ENCODE measurements at regions not wholly inside any gene's neighbourhood (a gene's known extent, or its start where the extent isn't known, plus 50 kb on each side); places are given as distances from the start of the nearest gene placed in this dataset.
A peak's percentile ranks its signal among the peaks of the same experiment; 100 is the strongest.
"Not testable (repeated sequence)": the region's sequence is repeated elsewhere in the genome, so short reads cannot be mapped to it uniquely, and the experiment has no call there.

GRCh38 chr7:106562711-106563366 lies 98.1 kb downstream of the CCDC71L start:
- no peak for DNase-seq

GRCh38 chr7:106561666-106562411 lies 99.1 kb downstream of the CCDC71L start:
- no peak for DNase-seq

DNA sequence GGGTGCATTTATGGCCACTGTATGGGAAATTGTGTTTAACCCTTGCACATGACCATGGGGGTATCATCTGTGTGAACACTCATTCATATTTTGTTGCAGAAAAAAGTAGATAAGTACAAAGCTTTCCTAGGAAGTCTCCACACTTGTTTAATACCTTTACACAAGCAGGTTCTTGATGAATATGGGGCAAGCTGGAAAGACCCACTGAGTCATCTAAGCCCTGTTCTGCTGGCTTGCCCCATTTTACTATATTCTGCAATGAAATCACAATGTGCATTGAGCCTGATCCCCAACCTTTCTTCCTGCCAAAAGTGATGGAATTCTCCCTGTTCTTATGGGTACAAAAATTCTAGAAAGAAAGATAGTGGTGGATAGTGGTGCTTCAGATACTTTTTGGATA lies 99.8 kb downstream of the CCDC71L start:
- no peak for DNase-seq

GRCh38 chr7:106560482-106560881 lies 100.5 kb downstream of the CCDC71L start:
- DNase-seq: no peak

GRCh38 chr7:106556244-106556643 lies 104.7 kb downstream of the CCDC71L start:
- DNase-seq: not testable (repeated sequence)

GRCh38 chr7:106554623-106555022 lies 106.3 kb downstream of the CCDC71L start:
- DNase-seq: not testable (repeated sequence)

DNA sequence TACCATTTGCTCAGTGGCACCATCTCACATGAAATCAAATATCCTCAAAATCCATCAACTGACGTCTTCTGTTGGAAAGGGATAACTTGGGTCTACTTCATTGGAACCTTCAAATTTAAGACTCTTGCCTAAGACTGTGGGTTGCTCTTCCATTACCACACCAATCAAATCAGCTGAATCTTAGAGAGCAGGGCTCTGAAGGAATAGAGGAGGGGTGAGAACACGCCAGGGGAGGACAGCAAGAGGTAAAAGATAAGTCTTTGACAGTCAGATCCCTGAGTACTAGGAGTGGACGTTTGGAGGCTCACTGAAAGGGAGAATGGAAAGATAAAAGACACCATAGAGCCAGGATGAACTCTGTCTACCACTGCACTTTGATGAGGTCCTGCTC lies 107.5 kb downstream of the CCDC71L start:
- DNase-seq: no peak

DNA sequence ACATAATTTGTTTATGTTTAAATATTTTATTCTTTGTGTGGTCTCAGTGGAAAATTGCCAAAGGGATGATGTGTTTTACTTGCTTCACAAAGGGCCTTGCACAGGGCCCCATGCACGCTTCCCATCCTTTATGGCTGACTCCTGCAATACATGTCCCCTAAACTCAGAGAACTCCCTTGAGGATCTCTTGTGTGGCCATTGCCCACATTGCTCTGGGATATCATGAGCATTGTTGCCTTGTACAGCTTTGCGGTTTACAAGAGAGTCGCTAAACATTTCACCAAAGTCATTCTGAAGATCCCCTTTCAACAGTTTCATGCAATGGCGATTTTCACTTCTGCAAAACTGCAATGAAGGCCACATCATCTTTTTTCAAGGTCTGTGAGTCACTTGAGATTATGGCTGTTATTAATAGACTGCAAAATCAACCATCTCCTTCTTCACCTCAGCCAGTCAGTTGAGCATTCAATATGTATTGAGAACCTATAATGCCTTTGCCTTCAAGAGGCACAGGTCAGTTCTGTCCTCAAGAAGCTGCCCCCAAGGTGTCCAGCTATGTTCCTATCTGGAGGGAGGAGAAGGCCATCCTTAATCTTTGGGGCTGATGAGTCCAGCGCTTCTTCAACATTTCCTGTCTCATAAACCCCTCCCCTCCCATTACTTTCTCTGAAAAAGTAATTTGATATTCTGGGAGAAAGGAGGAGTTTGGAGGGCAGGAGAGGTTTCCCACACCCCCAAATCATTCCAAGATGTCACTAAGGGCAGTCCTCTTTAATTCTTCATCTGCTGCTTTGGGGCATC lies 108.1 kb downstream of the CCDC71L start:
- DNase-seq: no peak

DNA sequence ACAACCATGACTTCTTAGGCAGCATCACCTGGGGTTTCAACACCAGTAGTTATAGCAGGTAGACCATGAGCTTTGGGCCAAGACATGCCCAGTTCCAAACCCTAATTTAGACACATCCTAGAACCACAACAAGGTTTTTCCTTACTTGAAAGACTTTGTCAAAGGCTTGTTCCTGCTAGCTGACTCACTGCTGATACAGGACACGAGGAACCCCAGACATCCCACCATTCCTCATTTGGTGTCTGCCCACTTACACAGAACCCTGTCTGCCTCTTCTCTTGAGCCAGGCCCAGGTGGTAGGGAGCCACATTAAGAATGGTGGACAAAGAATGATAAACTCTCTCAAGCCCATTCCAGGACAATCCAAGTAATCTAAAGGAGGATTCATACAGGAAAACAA lies 109.0 kb downstream of the CCDC71L start:
- DNase-seq: no peak

DNA sequence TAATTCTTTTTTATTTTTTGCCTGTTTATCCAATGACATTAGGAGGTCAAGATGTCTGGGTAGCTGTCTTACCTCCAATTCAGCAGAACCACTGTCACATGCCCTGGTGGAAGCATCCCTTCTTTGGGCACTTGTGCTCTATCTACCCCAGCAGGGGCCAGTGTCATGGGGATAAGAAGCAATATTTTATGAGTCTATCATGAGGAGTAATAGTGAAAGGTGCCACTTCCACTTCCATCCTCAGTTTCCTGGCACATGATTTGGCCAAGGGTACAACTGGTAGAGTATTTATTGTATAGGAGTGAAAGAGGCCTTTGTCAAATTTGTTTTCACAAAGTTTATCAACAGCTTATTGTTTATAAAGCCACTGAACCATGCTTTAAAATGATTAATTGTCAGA lies 112.5 kb downstream of the CCDC71L start:
- no peak for DNase-seq

DNA sequence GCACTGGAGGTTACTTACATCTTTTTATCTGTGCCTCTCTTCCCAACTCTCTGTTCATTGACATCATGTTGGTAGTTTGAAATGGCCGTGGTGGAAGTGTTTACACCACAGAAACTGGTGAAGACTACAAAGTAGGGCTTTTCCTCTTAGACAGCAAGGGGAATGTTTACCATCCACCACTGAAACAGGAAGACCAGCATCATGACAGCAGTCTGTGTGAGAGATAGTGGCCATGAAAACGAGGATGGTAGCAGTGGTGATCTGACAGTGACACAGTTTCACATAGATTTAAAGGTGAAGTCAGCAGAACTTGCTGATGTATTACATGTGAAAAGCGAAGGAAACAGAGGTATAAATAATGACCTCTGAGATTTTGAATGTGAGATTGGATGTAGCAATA lies 115.7 kb downstream of the CCDC71L start:
- no peak for DNase-seq

- DNase-seq: no peak
Measured at GRCh38 chr7:106543221-106543757, 117.7 kb downstream of the CCDC71L start.

- peak; percentile 60 for DNase-seq
Measured at GRCh38 chr7:106542550-106543220, 118.3 kb downstream of the CCDC71L start.

- DNase-seq: no peak
Measured at GRCh38 chr7:106538638-106539037, 122.3 kb downstream of the CCDC71L start.

- no peak for DNase-seq
Measured at GRCh38 chr7:106537119-106537518, 123.8 kb downstream of the CCDC71L start.

GRCh38 chr7:106536079-106536478 lies 124.9 kb downstream of the CCDC71L start:
- DNase-seq: no peak

- DNase-seq: no peak
Measured at GRCh38 chr7:106535234-106535932, 125.6 kb downstream of the CCDC71L start.

DNA sequence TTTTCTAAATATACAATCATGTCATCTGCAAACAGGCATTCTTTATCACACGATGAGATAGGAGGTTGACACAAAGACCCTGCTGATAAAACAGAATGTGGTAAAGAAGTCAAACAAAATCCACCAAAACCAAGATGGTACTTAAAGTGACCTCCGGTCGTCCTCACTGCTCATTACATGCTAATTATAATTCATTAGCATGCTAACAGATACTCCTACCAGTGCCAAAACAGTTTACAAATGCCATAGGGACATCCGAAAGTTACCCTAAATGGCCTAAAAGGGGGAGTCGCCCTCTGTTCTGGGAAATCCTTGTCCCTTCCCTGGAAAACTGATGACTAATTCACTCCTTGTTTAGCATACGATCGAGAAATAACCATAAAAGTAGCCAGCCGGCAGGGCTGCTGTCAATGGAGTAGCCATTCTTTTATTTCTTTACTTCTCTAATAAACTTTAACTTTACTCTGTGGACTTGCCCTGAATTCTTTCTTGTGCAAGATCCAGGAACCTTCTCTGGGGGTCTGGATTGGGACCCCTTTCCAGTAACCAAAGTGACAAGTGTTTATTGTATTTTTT lies 126.6 kb downstream of the CCDC71L start:
- no peak for DNase-seq

- not testable (repeated sequence) for DNase-seq
Measured at GRCh38 chr7:106530183-106530582, 130.8 kb downstream of the CCDC71L start.

DNA sequence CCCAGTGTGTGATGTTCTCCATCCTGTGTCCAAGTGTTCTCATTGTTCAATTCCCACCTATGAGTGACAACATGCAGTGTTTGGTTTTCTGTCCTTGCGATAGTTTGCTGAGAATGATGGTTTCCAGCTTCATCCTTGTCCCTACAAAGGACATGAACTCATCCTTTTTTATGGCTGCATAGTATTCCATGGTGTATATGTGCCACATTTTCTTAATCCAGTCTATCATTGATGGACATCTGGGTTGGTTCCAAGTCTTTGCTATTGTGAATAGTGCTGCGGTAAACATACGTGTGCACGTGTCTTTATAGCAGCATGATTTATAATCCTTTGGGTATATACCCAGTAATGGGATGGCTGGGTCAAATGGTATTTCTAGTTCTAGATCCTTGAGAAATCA lies 134.3 kb downstream of the CCDC71L start:
- not testable (repeated sequence) for DNase-seq

DNA sequence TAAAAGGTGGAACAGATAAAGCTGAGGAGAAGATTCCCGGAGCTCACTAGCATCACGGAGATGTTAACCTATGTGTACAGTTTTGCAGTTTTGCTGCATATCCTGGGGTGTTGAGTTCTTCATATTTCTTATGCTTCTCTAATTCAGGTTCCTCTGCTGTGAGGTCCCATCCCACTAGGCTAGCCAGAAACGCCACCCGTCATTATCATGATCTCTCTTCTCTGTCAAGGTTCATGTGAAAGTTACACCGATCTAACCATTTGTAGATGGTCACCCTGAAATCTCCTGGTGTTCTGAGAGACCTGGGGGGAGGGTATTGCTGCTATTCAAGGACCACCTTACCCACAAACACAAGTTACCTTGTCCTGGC lies 136.3 kb downstream of the CCDC71L start:
- DNase-seq: no peak

- DNase-seq: no peak
Measured at GRCh38 chr7:106523482-106523881, 137.5 kb downstream of the CCDC71L start.

Measured in NCI-H2081 treated with DMSO at 0.1 percent for 48 hours (cell line).